ENCODE measurements at regions not wholly inside any gene's neighbourhood (a gene's known extent, or its start where the extent isn't known, plus 50 kb on each side); places are given as distances from the start of the nearest gene placed in this dataset.

- no peak for TF ChIP-seq GATA2 (IDR thresholded peaks at IDR 0.05; ENCODE audit: low read depth, low read length)
- TF ChIP-seq GATA3 (IDR thresholded peaks at IDR 0.05; ENCODE audit: low read depth, low read length) = no peak
These were observed 1548.3 kb upstream of the SLC10A2 start for GRCh38 chr13:104614361-104615145.

All from SH-SY5Y (cell line).